NB4 (cell line): ENCODE measurements at regions not wholly inside any gene's neighbourhood (a gene's known extent, or its start where the extent isn't known, plus 50 kb on each side); places are given as distances from the start of the nearest gene placed in this dataset.

Source experiments
- MYC ChIP-seq: IDR thresholded peaks from 2 replicates; pipeline ENCODE4 v1.6.1; 2011; ENCODE audit warnings: low read depth, low read length
- POLR2A ChIP-seq: IDR thresholded peaks from 2 replicates; pipeline ENCODE4 v1.6.1; 2011; ENCODE audit warnings: mild to moderate bottlenecking; ENCODE audit not compliant: insufficient read length; ENCODE audit errors: extremely low read depth
- TF ChIP-seq, protein P1 (sequence below): IDR thresholded peaks from one replicate; pipeline ENCODE4 v1.5.1; 2012; ENCODE audit warnings: low read depth, low read length
- TF ChIP-seq, protein P2 (sequence below): IDR thresholded peaks from 2 replicates; pipeline ENCODE4 v1.6.1; 2011; ENCODE audit warnings: low read depth, low read length

DNA sequence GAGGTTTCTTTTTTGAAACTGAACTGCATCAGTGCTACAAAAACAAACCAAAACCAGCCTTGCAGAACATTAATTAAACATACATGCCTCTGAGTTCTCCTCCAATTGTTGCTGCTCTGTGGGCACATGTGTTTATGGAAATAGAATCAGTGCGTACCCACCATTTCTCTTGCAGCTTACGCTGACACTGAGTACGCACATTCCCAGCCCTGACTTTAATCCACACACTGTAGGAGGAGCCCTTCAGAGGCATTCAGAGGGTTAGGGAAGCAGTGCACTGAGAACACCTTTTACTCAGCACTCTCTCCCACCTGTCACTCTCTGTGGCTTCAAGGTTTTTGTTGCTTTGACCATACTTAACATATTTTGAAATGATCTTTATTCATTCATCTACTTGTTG lies 250.5 kb upstream of the PWP1 start:
- TF ChIP-seq, protein P1, sequence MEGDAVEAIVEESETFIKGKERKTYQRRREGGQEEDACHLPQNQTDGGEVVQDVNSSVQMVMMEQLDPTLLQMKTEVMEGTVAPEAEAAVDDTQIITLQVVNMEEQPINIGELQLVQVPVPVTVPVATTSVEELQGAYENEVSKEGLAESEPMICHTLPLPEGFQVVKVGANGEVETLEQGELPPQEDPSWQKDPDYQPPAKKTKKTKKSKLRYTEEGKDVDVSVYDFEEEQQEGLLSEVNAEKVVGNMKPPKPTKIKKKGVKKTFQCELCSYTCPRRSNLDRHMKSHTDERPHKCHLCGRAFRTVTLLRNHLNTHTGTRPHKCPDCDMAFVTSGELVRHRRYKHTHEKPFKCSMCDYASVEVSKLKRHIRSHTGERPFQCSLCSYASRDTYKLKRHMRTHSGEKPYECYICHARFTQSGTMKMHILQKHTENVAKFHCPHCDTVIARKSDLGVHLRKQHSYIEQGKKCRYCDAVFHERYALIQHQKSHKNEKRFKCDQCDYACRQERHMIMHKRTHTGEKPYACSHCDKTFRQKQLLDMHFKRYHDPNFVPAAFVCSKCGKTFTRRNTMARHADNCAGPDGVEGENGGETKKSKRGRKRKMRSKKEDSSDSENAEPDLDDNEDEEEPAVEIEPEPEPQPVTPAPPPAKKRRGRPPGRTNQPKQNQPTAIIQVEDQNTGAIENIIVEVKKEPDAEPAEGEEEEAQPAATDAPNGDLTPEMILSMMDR, result no peak
- TF ChIP-seq POLR2A (no peak), MYC (no peak)
- TF ChIP-seq, protein P2, sequence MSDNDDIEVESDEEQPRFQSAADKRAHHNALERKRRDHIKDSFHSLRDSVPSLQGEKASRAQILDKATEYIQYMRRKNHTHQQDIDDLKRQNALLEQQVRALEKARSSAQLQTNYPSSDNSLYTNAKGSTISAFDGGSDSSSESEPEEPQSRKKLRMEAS, result no peak
